IPS-11a (cell line): ENCODE measurements at regions not wholly inside any gene's neighbourhood (a gene's known extent, or its start where the extent isn't known, plus 50 kb on each side); places are given as distances from the start of the nearest gene placed in this dataset.
A peak's percentile ranks its signal among the peaks of the same experiment; 100 is the strongest.
"Not testable (repeated sequence)": the region's sequence is repeated elsewhere in the genome, so short reads cannot be mapped to it uniquely, and the experiment has no call there.

Source experiments
- H3K4me3 ChIP-seq: one replicate; pipeline ENCODE4 v1.5.1; 2013; ENCODE audit warnings: low read depth, low read length, control low read depth

DNA sequence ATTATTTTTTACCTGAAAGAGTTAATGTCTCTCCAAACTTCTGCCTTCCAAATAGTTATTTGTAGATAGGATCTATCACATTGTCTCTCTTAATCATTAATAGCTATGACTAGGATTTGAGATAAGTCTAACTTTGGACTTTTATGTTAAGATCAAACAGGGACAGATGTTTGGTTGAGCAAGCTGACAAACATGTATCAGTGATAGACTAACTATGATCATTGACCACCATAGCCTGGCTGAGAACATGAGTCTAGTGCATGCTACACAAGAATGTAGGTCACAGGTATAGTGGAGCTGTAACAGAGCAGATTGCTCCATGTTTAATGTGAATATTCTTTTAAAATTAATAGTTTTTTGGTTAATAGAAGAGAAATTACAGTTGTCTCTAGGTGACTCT, 52.0 kb downstream of the SYT15B start:
- not testable (repeated sequence) for H3K4me3 ChIP-seq

DNA sequence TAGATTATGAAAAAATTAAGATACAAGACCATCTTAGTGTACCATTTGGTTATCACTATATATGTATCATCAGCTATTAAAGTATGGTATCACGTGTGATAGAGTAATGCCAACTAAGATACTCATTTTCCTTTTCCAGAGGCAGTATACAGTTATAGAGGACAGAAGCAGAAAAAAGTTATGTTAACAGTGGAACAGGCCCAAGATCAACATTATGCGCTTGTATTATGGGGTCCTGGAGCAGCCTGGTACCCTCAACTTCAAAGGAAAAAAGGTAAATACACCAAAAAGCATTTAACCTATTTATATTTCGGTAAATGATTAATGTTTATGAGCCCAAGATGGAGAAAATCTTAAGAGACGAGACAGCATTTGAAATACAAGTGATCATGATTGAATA, 52.9 kb downstream of the SYT15B start:
- not testable (repeated sequence) for H3K4me3 ChIP-seq

DNA sequence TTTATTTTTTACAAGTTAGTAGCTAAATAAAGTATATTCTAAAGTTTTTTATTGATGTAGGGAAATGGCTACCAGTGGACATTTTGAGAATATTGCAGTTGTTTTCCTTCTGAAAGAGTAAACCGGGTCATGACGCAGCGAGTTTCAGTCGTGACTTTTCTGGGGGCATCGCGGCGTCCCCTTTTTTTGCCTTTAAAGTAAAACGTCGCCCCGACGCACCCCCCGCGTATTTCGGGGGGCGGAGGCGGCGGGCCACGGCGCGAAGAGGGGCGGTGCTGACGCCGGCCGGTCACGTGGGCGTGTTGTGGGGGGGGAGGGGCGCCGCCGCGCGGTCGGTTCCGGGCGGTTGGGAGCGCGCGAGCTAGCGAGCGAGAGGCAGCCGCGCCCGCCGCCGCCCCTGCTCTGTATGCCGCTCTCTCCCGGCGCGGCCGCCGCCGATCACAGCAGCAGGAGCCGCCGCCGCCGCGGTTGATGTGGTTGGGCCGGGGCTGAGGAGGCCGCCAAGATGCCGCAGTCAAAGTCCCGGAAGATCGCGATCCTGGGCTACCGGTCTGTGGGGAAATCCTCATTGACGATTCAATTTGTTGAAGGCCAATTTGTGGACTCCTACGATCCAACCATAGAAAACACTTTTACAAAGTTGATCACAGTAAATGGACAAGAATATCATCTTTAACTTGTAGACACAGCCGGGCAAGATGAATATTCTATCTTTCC, 57.5 kb downstream of the SYT15B start:
- peak overlapping the region; percentile 25 for H3K4me3 ChIP-seq

DNA sequence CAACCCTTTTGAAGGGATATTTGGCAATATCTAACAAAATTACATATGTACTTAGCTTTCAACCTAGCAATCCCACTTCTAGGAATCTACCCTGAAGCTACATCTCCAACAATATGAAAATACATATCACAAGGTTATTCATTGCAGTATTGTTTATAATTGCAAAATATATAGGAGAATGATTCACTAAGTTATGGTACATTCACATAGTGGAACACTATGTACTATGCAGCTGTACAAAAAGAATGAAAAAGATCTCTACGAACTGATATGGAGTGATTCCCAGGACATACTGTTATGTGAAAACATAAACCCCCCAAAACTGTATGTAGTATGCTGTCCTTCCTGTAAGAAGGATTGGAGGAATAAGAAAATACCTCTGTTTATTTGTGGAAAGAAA, 62.1 kb downstream of the SYT15B start:
- H3K4me3 ChIP-seq = not testable (repeated sequence)

DNA sequence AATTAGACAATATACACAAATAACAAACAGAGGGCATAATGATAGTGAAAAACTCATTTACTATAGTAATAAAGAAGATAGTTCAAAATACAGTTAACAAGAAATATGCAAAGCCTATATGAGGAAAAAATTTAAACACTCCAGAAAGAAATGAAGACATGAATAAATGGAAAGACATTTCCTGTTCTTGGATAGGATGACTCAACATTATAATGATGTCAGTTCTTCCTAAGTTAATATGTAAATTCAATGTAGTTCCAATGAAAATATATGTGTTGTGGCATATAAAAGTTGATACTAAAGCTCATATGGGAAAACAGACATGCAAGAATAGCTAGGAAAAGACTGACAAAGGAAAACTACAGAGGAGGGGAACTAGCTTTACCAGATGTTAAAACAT, 63.5 kb downstream of the SYT15B start:
- H3K4me3 ChIP-seq = not testable (repeated sequence)

DNA sequence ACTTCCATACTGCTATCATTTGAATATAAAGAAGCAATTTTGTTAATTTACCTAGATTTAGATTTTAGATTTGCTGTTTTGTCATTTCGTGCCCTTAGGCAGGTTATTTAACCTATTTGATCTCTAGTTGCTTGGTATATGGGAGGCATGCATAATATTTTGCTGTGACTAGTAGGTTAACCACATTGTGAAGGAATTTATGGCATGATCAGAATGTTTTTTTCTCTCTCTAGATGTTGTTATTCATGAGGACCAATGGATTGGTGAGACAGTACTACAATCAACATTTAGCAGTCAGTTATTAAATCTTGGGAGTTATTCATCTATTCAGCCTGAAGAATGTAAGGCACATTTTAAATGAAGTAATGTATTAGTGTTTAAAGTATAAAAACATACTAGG, 67.2 kb downstream of the SYT15B start:
- not testable (repeated sequence) for H3K4me3 ChIP-seq

DNA sequence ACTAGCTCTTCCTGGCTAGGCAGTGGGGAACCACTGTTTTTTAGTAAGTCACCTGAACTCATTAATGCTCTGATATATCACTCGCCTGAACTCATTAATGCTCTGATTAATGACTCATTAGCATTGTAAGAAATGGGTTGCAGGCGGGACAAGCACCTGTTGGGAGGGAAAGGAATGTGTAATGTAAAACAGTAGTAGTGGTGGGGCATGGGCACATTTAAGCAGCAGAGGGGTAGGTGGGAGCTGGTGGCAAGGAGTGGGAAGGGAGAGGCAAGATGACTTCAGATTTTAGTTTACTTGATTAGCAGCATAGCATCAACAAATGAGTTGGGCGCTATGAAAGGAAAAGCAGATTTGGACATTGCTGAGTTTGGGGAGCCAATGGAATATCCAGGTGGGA, 68.2 kb downstream of the SYT15B start:
- H3K4me3 ChIP-seq = not testable (repeated sequence)

DNA sequence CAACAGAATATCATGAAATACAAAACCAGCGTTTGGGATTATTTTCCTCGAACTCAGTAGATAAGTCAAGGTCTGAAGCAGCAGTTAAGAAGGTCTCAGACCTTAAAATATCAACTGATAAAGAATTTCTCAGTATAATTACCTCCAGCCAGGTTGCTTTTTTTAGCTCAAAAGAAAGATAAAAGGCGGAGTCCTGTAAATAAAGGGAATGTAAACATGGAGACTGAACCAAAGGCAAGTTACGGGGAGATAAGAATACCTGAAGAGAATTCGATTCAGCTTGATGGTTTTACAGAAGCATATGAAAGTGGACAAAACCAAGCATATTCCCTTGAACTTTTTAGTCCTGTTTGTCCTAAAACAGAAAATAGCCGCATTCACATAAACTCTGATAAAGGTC, 73.1 kb downstream of the SYT15B start:
- H3K4me3 ChIP-seq = not testable (repeated sequence)

DNA sequence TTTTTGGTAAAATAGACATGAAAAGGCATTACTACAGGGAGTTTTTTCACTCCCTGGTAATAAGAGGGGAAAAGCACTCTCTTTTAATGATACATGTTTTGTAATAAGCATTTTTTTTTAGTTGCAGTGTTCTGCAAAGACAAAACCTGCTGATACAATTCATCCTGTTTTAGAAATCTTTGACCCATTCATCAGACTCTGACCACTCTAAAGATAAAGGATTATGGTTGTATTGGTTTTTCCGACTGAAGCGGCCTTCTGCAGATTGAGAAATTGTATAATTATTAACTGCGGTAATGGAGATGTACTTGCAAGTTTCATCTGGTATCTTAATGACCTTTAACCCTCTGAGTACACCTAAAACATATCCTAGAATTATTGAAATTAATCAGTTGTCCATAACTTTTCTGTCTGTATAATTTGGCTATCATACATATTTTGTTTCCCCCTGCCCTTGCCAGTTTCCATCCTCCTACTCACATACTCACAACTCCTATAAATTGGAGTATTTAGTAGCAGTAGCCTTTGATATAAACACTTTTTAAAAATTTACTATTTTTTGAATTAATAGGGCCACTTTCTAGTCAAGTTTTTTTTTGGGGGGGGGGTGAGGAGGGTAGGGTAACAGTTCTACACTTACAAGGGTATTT, 79.4 kb downstream of the SYT15B start:
- H3K4me3 ChIP-seq = not testable (repeated sequence)

DNA sequence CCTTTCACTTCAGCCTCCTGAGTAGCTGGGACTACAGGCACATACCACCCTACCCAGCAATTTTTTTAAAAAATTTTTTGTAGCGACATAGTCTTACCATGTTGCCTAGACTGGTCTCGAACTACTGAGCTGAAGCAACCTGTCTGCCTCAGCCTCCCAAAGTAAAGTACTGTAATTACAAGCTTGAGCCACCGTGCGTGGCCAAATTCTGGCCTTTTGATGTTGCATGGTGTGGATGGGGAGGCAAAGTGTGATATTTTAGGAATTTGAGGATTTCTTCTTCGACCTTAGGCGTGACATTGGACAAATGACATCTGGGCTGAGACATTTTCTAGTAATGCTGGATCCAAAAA, 81.8 kb downstream of the SYT15B start:
- not testable (repeated sequence) for H3K4me3 ChIP-seq

DNA sequence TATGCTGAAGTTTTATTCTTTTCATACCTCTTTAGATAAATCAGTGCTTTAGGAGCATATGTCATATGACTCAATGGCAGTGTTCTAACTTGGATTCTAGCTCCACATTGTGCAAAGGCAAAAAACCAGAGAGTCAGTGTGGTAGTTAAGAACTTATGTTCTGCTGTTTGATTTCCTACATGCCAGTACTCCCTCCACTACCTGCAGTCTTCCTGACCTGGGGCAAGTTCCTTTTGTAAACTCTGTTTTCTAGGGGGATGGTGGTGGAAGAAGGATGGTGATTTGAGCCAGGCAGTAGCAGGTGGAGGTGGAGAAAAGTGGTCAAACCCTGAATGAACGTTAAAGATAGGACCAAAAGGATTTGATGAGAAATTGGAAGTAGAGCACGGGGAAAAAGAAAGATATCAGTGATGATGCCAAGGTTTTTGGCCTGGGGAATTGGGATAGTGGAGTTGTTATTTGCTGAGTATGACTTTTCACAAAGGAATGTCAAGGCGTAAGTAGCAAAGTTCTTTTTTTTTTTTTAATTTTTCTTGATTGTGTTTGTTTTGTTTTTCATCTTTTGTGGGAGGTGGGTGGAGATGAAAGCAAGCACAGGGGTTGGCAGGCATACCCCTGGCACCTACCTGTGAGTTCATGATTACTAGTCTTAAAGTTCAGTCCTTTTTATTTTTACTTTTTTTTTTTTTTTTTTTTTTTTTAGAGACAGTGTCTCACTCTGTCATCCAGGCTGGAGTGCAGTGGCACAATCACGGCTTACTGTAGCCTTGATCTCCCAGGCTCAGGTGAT, 82.3 kb downstream of the SYT15B start:
- not testable (repeated sequence) for H3K4me3 ChIP-seq

DNA sequence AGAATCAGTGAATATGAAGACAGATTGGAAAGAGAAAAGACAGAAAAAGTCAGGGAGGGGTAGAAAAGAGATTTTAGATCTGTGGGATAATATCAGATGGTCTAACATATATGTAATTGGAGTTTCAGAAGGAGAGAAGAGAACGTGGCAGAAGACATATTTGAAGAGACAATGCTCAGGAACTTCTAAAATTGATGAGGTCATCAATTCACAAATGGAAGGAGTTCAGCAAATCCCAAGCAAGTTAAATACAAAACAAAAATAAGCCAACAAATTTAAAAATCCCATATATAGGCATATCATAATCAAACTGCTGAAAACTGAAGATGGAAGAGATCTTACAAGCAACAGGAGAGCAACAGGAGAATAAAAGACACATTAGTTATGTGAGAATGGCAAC, 87.3 kb downstream of the SYT15B start:
- not testable (repeated sequence) for H3K4me3 ChIP-seq

DNA sequence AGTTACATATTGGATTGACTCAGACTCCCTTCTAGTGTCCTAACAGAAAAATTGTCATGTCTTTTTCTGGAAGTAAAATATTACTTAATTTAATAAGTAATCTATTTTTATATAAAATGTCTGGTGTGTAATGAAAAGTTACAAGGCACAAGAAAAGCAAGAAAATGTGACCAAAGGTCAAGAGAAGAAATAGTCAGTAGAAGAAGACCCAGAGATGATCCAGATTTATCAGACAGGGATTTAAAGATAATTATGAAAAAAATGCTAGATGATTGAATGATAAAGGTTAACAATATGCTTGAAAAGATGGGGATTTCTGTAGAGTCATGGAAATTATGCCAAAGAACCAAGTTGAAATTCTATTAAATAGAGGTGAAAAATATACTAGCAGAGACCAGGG, 87.8 kb downstream of the SYT15B start:
- H3K4me3 ChIP-seq = not testable (repeated sequence)

DNA sequence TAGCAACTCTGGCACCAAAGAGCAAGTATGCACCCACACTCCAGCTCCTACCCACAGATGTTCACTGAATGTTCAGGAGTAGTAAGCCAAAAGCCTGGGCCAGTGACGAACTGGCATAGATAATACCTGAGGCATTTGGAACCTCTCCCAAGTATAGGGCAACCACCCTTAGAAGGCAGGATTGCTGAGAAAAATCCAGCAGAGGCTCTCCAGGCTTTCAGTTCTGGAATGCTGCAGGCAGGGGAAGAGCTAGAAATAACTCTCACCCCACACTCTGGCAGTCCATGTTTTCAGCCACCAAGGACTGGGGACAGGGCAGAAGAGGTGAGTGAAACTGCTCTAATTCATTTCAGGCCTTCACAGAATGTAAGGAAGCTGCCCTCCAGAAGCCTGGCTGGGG, 90.3 kb downstream of the SYT15B start:
- H3K4me3 ChIP-seq = not testable (repeated sequence)

DNA sequence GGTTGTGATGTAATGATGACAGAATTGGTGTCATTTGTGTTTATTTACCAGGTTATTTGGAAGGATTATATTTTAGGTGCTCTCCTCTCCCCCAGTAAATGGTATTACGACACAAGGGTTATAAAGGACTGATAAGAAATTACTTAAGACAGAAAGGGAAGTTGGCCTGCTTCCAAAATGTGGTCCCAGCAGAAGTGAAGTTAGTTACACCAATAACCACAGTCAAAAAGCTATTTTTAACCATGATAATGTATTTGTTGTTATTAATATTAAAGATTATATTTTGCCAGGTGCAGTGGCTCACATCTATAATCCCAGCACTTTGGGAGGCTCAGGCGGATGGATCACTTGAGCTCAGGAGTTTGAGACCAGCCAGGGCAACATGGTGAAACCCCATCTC, 92.5 kb downstream of the SYT15B start:
- not testable (repeated sequence) for H3K4me3 ChIP-seq

DNA sequence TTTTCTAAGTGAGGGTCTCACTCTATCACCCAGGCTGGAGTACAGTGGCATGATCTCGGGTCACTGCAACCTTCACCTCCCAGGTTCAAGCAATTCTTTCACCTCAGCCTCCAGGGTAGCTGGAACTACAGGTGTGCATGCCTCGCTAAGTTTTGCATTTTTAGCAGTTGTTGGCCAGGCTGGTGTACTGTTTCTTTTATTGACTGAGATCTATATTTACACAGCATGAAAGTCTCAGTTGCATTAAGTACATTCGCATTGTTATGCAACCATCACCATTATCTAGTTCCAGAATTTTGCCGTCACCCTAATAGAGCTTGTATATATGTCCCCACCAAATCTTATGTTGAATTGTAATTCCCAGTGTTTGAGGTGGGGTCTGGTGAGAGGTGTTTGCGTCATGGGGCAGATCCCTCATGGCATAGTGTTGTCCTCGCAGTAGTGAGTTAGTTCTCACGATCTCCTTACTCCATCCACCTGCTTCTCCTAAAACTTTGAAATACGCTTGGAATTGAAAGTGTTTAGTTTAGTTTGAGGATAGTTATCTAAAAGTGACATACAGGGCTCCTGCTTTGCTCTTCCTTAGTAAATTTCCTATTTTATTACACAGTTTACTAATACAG, 101.3 kb downstream of the SYT15B start:
- not testable (repeated sequence) for H3K4me3 ChIP-seq

DNA sequence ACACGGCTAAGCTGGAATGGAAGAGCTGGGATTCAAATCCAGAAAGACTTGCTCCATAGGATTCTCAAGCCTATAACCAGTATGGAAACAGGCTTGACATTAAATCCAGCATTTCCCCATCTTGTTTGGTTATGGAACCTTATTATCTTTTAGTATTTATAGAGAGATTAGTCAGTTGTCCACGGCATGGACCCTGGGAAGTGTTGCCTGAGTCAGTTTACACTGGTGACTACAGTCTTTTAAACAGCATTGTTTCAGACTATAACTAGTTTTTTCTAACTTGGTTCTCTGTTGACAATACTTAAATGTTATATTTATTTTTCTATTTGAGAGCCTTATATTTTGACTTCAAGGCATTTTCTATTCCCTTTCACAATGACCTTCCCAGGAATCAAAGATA, 106.7 kb downstream of the SYT15B start:
- H3K4me3 ChIP-seq = not testable (repeated sequence)

DNA sequence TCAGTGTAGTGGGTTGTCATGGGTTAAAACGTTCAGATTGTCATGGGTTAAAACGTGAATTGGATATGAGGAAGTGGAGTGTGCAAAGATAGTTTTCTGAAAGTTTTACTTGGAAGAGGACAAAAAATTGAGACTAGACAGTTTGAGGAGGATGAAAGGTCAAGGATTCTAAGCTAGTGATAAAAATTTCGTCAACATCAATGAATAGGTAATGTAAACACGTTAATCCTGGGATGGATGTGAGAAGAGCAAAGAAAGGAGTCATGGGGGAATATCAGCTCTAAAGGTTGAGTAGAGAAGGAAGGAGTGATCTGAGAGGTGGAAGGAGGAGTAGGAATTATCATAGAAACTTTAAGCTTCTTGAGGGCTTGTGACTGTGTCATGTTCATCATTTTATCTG, 109.2 kb downstream of the SYT15B start:
- not testable (repeated sequence) for H3K4me3 ChIP-seq

DNA sequence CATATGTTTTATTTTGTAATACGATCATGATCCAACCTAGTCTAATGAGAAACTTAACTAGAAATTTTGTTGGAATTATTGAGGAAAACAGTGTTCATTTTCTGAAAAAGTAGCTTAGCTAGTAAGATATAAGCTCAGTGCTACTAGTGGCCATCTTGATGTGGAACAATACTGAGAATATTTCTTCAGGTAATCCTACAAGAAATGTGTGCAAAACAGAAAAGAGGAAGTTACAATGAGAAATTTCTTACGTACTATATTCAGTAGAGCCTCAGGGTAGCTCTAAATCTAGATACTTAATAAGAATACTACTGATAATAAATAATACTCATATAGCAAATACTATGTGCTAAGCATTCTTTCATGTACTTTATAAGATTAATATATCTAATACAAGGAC, 114.8 kb downstream of the SYT15B start:
- not testable (repeated sequence) for H3K4me3 ChIP-seq

DNA sequence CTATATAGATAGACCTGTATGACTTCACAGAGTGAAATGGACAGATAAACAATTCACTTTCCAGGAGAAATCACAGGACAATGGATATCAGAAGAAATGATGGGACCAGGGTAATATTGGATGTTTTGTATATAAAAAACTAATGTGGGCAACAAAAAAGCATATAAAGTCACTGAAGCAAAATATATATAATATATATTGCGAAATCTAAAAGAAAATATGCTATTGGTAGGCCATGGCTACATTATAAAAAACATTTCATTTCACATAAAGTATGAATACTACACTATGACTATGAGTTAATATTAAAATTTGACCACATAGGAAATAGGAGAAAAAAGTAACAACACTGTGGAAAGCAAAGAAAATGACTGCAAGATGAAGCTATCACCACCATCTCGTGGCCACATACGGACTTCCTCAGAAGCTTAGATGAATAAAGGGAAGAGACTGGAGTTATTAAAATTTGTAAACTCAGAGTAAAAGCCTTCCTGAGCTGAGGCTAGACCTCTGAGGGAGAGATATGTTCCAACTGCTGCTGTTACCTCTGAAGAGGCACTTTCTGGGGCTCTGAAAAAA, 115.8 kb downstream of the SYT15B start:
- not testable (repeated sequence) for H3K4me3 ChIP-seq

DNA sequence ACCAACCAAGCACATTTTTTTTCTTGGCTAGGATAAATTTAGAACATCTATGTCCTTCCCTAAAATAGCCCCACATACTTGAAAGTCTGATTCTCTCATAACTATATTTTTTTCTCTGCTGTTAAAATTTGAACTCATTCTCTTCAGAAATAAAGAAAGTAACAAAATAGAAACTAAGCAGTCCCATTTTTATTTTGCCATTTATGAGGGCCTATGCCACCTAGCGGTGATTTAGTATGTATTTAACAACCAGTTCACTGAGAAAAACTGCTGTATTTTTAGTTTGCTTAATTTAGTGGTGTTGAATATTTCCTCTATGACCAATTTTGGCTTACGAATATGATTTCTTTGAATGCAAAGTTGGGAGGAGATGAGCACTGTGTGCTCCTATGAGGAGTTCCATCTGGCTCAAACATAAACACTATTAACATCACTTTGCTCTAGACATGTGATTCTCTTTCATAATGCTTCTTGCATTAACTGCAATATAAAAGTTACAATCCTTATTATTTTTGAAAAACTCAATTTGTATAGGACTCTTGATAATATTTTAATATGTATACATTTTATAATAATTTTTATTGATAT, 116.6 kb downstream of the SYT15B start:
- H3K4me3 ChIP-seq = not testable (repeated sequence)
